Mucosa of descending colon (tissue), 3 donors: ENCODE measurements at regions not wholly inside any gene's neighbourhood (a gene's known extent, or its start where the extent isn't known, plus 50 kb on each side); places are given as distances from the start of the nearest gene placed in this dataset.

Experiments used
- ATAC-seq: fragments of 200-7000 bp; cut with Tn5 transposase; one replicate; pipeline ENCODE4 v1.9.1; 2020; ENCODE audit warnings: mild to moderate bottlenecking, moderate library complexity
- DNase-seq, 3 donors: peaks; one replicate each; pipeline ENCODE4 v3.0.0-alpha.2; 2020
- H3K36me3 ChIP-seq: fragments of 200-600 bp; one replicate; pipeline ENCODE4 v1.8.0; 2021; ENCODE audit warnings: low read depth, mild to moderate bottlenecking
- H3K4me1 ChIP-seq: fragments of 200-600 bp; one replicate; pipeline ENCODE4 v1.8.0; 2021; ENCODE audit warnings: low read depth, mild to moderate bottlenecking
- H3K4me3 ChIP-seq: fragments of 200-600 bp; one replicate; pipeline ENCODE4 v1.8.0; 2021; ENCODE audit warnings: mild to moderate bottlenecking
- H3K9me3 ChIP-seq: fragments of 200-600 bp; one replicate; pipeline ENCODE4 v1.8.0; 2021; ENCODE audit warnings: mild to moderate bottlenecking
- CTCF ChIP-seq: fragments of 200-600 bp; IDR thresholded peaks from one replicate; pipeline ENCODE4 v1.8.0; 2022; ENCODE audit warnings: antibody characterized with exemption, mild to moderate bottlenecking
- intact Hi-C, 2 donors: fragments of 100-400 bp; cut with DNase I in 1 of 2; cut with micrococcal nuclease in 1 of 2; formaldehyde crosslinking; loops; one replicate each; pipeline versions ENCODE4 v1.11.0 to v1.11.1; 2022; cut with DNase I, micrococcal nuclease
- donor health status: DM: no; HTN: no; CAD: no; lungs with moderate emphysema.
- donor health status: DM: no; HTN: no; CAD: no.
- donor health status: DM: no; HTN: yes; CAD: no.

- intact Hi-C loops, result no loop called here
- TF ChIP-seq CTCF, result no peak
- DNase-seq (no peak), ATAC-seq (no peak)
- peaks cover 1% of the 10 kb centered on the region for H3K9me3 ChIP-seq
- H3K4me3 ChIP-seq, result no peak overlapping the region
- no peaks in the 10 kb centered on the region for H3K36me3 ChIP-seq
- no peaks in the 10 kb centered on the region for H3K4me1 ChIP-seq
Observed at GRCh38 chr13:95357875-95358274, 56.6 kb upstream of the ABCC4 start.

DNA sequence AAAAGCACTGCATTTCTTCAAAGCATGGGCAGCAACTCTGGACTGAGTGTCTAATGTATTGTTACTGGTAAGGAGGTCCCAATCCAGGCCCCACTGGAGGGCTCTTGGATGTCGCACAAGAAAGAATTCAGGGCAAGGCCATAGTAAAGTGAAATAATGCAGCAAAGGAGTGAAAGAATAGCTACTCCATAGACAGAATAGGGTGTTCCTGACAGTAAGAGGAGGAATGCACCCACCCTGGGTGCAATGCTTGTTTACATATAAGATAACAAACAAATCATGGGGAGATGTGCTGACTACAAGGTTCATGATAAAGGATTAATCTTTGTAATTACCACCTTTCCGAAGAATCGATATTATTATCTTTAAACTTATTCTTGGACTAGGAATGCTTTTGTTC, 58.8 kb upstream of the ABCC4 start:
- no peak overlapping the region for H3K4me3 ChIP-seq
- no peak for ATAC-seq
- H3K9me3 ChIP-seq, result peaks cover 3% of the 10 kb centered on the region
- no peaks in the 10 kb centered on the region for H3K4me1 ChIP-seq
- DNase-seq, result no peak
- H3K36me3 ChIP-seq, result no peaks in the 10 kb centered on the region
- TF ChIP-seq CTCF, result no peak
- intact Hi-C loops, result no loop called here

- no peak for DNase-seq
- intact Hi-C loops, result no loop called here
- Histone ChIP-seq H3K4me3 (no peak overlapping the region), H3K36me3 (no peaks in the 10 kb centered on the region), H3K4me1 (no peaks in the 10 kb centered on the region), H3K9me3 (peaks cover 3% of the 10 kb centered on the region)
- TF ChIP-seq CTCF, result no peak
- ATAC-seq, result no peak
Observed at GRCh38 chr13:95360464-95361097, 59.3 kb upstream of the ABCC4 start.

- peaks cover 3% of the 10 kb centered on the region for H3K9me3 ChIP-seq
- intact Hi-C loops, result no loop called here
- no peak for ATAC-seq
- no peak overlapping the region for H3K4me3 ChIP-seq
- H3K36me3 ChIP-seq, result no peaks in the 10 kb centered on the region
- H3K4me1 ChIP-seq, result no peaks in the 10 kb centered on the region
- DNase-seq, result no peak
- no peak for TF ChIP-seq CTCF
Observed at GRCh38 chr13:95361686-95362085, 60.4 kb upstream of the ABCC4 start.

DNA sequence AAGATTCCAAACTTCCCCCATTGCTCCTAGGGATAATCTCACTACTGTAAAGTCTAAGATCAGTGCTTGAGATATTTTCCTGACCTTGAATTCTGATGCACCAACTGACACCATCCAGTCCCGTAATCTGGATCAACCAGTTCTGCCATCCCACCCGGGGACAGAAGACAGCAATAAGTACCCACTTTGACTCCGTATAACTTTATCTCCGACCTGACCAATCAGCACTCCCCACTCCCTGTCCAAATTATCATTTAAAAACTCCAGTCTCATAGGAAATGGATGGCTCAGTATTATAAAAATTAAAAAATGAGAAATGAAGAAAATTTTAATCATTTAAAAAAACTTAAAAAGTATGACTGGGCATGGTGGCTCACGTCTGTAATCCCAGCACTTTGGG, 61.4 kb upstream of the ABCC4 start:
- DNase-seq (no peak), ATAC-seq (no peak)
- Histone ChIP-seq H3K4me3 (no peak overlapping the region), H3K36me3 (no peaks in the 10 kb centered on the region), H3K4me1 (no peaks in the 10 kb centered on the region), H3K9me3 (peaks cover 3% of the 10 kb centered on the region)
- intact Hi-C loops, result no loop called here
- no peak for TF ChIP-seq CTCF

- ATAC-seq, result no peak
- TF ChIP-seq CTCF, result no peak
- no peaks in the 10 kb centered on the region for H3K36me3 ChIP-seq
- H3K9me3 ChIP-seq, result peaks cover 3% of the 10 kb centered on the region
- no peak overlapping the region for H3K4me3 ChIP-seq
- DNase-seq, result no peak
- no peaks in the 10 kb centered on the region for H3K4me1 ChIP-seq
- intact Hi-C loops, result no loop called here
Observed at GRCh38 chr13:95367309-95367843, 66.1 kb upstream of the ABCC4 start.
